Breast epithelium (tissue), 4 donors: ENCODE measurements at regions not wholly inside any gene's neighbourhood (a gene's known extent, or its start where the extent isn't known, plus 50 kb on each side); places are given as distances from the start of the nearest gene placed in this dataset.
"Not testable (repeated sequence)": the region's sequence is repeated elsewhere in the genome, so short reads cannot be mapped to it uniquely, and the experiment has no call there.

Source experiments
- DNase-seq, 2 donors: peaks; one replicate each; pipeline ENCODE4 v3.0.0-alpha.2; 2019; ENCODE audit warnings: low spot score in 2 of 2
- H3K27ac ChIP-seq, 2 donors: fragments of 200-600 bp; sonication (generic) in 1 of 2; one replicate each; pipeline ENCODE4 v1.5.1; 2016 to 2019; ENCODE audit warnings: mild to moderate bottlenecking in 1 of 2
- H3K27me3 ChIP-seq, 2 donors: fragments of 200-600 bp; sonication (generic) in 1 of 2; one replicate each; pipeline versions ENCODE4 v1.5.1 to v1.6.0; 2017 to 2019; ENCODE audit warnings: control low read depth in 1 of 2, mild to moderate bottlenecking in 1 of 2
- H3K36me3 ChIP-seq: fragments of 200-600 bp; one replicate; pipeline ENCODE4 v1.5.1; 2019
- H3K4me1 ChIP-seq, 2 donors: fragments of 200-600 bp; sonication (generic); one replicate each; pipeline ENCODE4 v1.5.1; 2016 to 2019; ENCODE audit warnings: control low read depth in 1 of 2
- H3K4me3 ChIP-seq, 3 donors: fragments of 200-600 bp; sonication (generic); 1 replicate in 2 of 3; 2 replicates in 1 of 3; pipeline ENCODE4 v1.5.1; 2016 to 2019; ENCODE audit warnings: mild to moderate bottlenecking in 3 of 3, moderate library complexity in 2 of 3
- H3K9me3 ChIP-seq, 2 donors: fragments of 200-600 bp; sonication (generic) in 1 of 2; one replicate each; pipeline ENCODE4 v1.5.1; 2016 to 2019; ENCODE audit warnings: control low read depth in 1 of 2
- POLR2A ChIP-seq: fragments of 450-650 bp; IDR thresholded peaks from one replicate; pipeline ENCODE4 v1.6.1; 2016; ENCODE audit warnings: antibody characterized with exemption, mild to moderate bottlenecking, moderate library complexity
- POLR2AphosphoS5 ChIP-seq, 3 donors: sonication (generic); formaldehyde crosslinking; IDR thresholded peaks; one replicate each; pipeline ENCODE4 v1.6.1; 2017; ENCODE audit warnings: antibody characterized with exemption in 3 of 3
- intact Hi-C: fragments of 100-400 bp; cut with DNase I; formaldehyde crosslinking; loops from one replicate; pipeline ENCODE4 v1.15.1; 2023; ENCODE audit warnings: low total_unique reads
- TF ChIP-seq, protein P1 (sequence below), 3 donors: fragments of 450-650 bp; IDR thresholded peaks; one replicate each; pipeline ENCODE4 v1.5.1; 2016 to 2017; ENCODE audit warnings: antibody characterized with exemption in 3 of 3, mild to moderate bottlenecking in 3 of 3, moderate library complexity in 3 of 3

DNA sequence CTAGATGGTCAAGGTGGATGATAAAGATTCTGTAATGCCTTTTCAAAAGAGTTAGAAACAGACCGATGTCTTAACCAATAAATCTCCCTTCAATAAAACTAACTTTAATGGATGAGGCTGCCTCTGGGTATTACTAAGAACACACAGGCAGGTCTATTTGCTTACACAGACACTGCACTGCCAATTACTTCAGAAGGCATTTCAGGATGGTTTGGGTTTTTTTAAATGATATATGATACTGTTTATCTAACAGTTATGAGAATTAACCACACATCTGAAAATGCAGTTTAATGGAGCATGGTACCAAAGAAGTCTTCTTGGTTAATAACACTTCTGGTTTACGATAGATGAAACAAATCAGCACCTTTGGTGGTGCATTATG lies 367.9 kb upstream of the GRAMD2B start:
- intact Hi-C loops = no loop called here
- Histone ChIP-seq H3K27me3 (no peaks in the 10 kb centered on the region), H3K27ac (no peak overlapping the region), H3K9me3 (no peaks in the 10 kb centered on the region), H3K36me3 (no peaks in the 10 kb centered on the region), H3K4me1 (no peaks in the 10 kb centered on the region), H3K4me3 (no peak overlapping the region)
- TF ChIP-seq, protein P1, sequence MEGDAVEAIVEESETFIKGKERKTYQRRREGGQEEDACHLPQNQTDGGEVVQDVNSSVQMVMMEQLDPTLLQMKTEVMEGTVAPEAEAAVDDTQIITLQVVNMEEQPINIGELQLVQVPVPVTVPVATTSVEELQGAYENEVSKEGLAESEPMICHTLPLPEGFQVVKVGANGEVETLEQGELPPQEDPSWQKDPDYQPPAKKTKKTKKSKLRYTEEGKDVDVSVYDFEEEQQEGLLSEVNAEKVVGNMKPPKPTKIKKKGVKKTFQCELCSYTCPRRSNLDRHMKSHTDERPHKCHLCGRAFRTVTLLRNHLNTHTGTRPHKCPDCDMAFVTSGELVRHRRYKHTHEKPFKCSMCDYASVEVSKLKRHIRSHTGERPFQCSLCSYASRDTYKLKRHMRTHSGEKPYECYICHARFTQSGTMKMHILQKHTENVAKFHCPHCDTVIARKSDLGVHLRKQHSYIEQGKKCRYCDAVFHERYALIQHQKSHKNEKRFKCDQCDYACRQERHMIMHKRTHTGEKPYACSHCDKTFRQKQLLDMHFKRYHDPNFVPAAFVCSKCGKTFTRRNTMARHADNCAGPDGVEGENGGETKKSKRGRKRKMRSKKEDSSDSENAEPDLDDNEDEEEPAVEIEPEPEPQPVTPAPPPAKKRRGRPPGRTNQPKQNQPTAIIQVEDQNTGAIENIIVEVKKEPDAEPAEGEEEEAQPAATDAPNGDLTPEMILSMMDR (IDR thresholded peaks at IDR 0.05) = no peak
- TF ChIP-seq POLR2A (no peak), POLR2AphosphoS5 (IDR thresholded peaks at IDR 0.05) (no peak)
- no peak for DNase-seq

DNA sequence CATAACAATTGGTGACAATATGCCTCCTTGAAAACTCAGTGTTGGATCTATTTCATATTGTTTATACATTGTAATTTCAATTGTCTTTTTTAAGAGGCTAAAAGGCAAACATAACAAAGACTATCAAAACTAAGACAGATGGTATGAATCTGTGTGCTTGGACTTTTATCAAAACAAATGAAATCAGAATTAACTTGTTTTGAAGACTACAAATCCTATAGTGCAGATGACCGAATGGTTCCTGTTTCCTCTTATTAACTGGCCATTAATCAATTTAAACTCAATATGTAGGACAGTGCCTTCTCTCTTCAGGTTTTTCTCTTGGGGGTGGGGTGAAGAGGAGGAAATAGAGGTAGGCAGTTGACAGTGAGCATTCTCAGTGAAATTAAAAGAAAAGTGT lies 366.9 kb upstream of the GRAMD2B start:
- no peak overlapping the region for H3K27ac ChIP-seq
- no peaks in the 10 kb centered on the region for H3K9me3 ChIP-seq
- H3K36me3 ChIP-seq = no peaks in the 10 kb centered on the region
- no peaks in the 10 kb centered on the region for H3K4me1 ChIP-seq
- no peak for DNase-seq
- intact Hi-C loops = no loop called here
- H3K4me3 ChIP-seq = no peak overlapping the region
- TF ChIP-seq POLR2A (no peak), POLR2AphosphoS5 (IDR thresholded peaks at IDR 0.05) (no peak)
- TF ChIP-seq, protein P1 (IDR thresholded peaks at IDR 0.05) = no peak
- no peaks in the 10 kb centered on the region for H3K27me3 ChIP-seq

- Histone ChIP-seq H3K4me3 (no peak overlapping the region), H3K4me1 (no peaks in the 10 kb centered on the region)
- TF ChIP-seq POLR2A = no peak
Observed at GRCh38 chr5:126056851-126057622, 366.2 kb upstream of the GRAMD2B start.

DNA sequence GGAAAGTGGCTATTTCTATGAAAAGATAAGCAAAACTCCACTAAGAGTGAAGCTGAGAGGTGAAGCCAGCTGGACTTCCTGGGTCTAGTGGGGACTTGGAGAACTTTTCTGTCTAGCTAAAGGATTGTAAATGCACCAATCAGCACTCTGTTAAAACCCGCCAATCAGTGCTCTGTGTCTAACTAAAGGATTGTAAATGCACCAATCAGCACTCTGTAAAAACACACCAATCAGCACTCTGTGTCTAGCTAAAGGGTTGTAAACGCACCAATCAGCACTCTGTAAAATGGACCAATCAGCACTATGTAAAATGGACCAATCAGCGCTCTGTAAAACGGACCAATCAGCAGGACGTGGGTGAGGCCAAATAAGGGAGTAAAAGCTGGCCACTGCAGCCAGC lies 364.8 kb upstream of the GRAMD2B start:
- H3K27me3 ChIP-seq, H3K9me3 ChIP-seq, intact Hi-C loops: not testable (repeated sequence)

More at GRCh38 chr5:126056851-126057622, 366.2 kb upstream of the GRAMD2B start:
- DNase-seq = no peak
- H3K27ac ChIP-seq = no peak overlapping the region
- H3K36me3 ChIP-seq = no peaks in the 10 kb centered on the region
- H3K27me3 ChIP-seq = no peaks in the 10 kb centered on the region
- intact Hi-C loops = no loop called here
- H3K9me3 ChIP-seq = no peaks in the 10 kb centered on the region

GRCh38 chr5:126062398-126063221 lies 360.6 kb upstream of the GRAMD2B start:
- H3K9me3 ChIP-seq = no peaks in the 10 kb centered on the region
- H3K27ac ChIP-seq = no peak overlapping the region
- H3K4me3 ChIP-seq = no peak overlapping the region
- no peak for DNase-seq
- no peaks in the 10 kb centered on the region for H3K4me1 ChIP-seq
- TF ChIP-seq POLR2AphosphoS5 (IDR thresholded peaks at IDR 0.05) = no peak
- no peak for TF ChIP-seq POLR2A
- TF ChIP-seq, protein P1 (IDR thresholded peaks at IDR 0.05) = no peak
- intact Hi-C loops = no loop called here
- no peaks in the 10 kb centered on the region for H3K36me3 ChIP-seq
- H3K27me3 ChIP-seq = no peaks in the 10 kb centered on the region

More for the DNA sequence above, 364.8 kb upstream of the GRAMD2B start:
- not testable (repeated sequence) for DNase-seq, H3K4me3 ChIP-seq, H3K27ac ChIP-seq, H3K36me3 ChIP-seq, H3K4me1 ChIP-seq

DNA sequence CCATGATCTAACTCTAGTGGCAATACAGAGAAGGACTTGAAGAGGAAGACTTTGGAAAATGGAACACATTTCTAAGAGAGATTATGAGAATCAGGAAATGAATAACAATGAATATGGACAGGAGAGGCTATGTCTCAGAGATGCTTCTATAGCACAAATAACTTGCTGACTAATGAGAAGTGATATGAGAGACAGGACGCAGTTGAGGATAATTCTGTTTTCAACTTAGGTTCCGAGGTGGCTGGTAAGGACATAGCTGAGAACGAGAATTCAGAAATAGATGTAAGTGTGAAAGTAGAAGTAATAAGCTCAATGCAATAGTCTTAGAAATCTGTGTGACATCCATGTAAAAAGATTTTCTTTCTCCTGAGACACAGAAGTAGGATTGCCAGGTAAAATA lies 358.1 kb upstream of the GRAMD2B start:
- H3K27me3 ChIP-seq = no peaks in the 10 kb centered on the region
- no peaks in the 10 kb centered on the region for H3K4me1 ChIP-seq
- DNase-seq = no peak
- no peak overlapping the region for H3K27ac ChIP-seq
- intact Hi-C loops = loop anchor here (5.0 kb wide), 1 partner anchor 127 kb away; no protein-coding TSS in a partner anchor
- no peak overlapping the region for H3K4me3 ChIP-seq
- H3K9me3 ChIP-seq = no peaks in the 10 kb centered on the region
- TF ChIP-seq POLR2A = no peak
- TF ChIP-seq, protein P1 (IDR thresholded peaks at IDR 0.05) = no peak
- no peak for TF ChIP-seq POLR2AphosphoS5 (IDR thresholded peaks at IDR 0.05)
- H3K36me3 ChIP-seq = no peaks in the 10 kb centered on the region
